ENCODE measurements at regions not wholly inside any gene's neighbourhood (a gene's known extent, or its start where the extent isn't known, plus 50 kb on each side); places are given as distances from the start of the nearest gene placed in this dataset.

GRCh38 chr18:78771496-78772359 lies 207.9 kb upstream of the SALL3 start:
- no peak for TF ChIP-seq CTCF (IDR thresholded peaks at IDR 0.05)
- TF ChIP-seq POLR2A (IDR thresholded peaks at IDR 0.05) = no peak

Measured in heart left ventricle (tissue), 13 donors.